ENCODE measurements at regions not wholly inside any gene's neighbourhood (a gene's known extent, or its start where the extent isn't known, plus 50 kb on each side); places are given as distances from the start of the nearest gene placed in this dataset.

- no peak overlapping the region for H4K8ac ChIP-seq (ENCODE audit: low read depth, low read length)
- no peak overlapping the region for H3K23ac ChIP-seq (ENCODE audit: low read depth, low read length, poor library complexity)
- H3K79me1 ChIP-seq (ENCODE audit: low read depth, low read length), result no peaks in the 10 kb centered on the region
- H4K91ac ChIP-seq (ENCODE audit: low read depth, low read length, poor library complexity), result no peak overlapping the region
- H3K14ac ChIP-seq (ENCODE audit: low read length), result no peak overlapping the region
- H3K4me2 ChIP-seq (ENCODE audit: insufficient read depth, low read length, poor library complexity, severe bottlenecking), result no peak overlapping the region
- DNase-seq (ENCODE audit: low spot score), result no peak
- no peaks in the 10 kb centered on the region for H3K4me1 ChIP-seq (ENCODE audit: control insufficient read depth in 2 of 2, insufficient read depth in 1 of 2, low read depth in 1 of 2, low read length in 2 of 2)
- H3K4me3 ChIP-seq (ENCODE audit: low read length in 2 of 2), result no peak overlapping the region
- H3K9me3 ChIP-seq (replicated peaks in 1 of 2; ENCODE audit: control insufficient read depth in 2 of 2, insufficient read depth in 1 of 2, low read depth in 1 of 2, low read length in 2 of 2), result no peaks in the 10 kb centered on the region
- H3K18ac ChIP-seq (ENCODE audit: low read length), result no peak overlapping the region
- H2AFZ ChIP-seq (ENCODE audit: low read length), result no peak overlapping the region
- no peak overlapping the region for H2BK12ac ChIP-seq (ENCODE audit: low read length)
- no CpG with 5 or more reads among the region's 1 CpG for WGBS, 2 donors (ENCODE audit: extremely low coverage in 2 of 2, insufficient read length in 2 of 2, insufficient replicate concordance in 1 of 2)
- no peaks in the 10 kb centered on the region for H3K27me3 ChIP-seq (ENCODE audit: control insufficient read depth in 3 of 3, insufficient read depth in 3 of 3, low read depth in 1 of 3, low read length in 3 of 3)
- H2BK120ac ChIP-seq (ENCODE audit: low read depth, low read length), result no peak overlapping the region
- no peak overlapping the region for H2BK5ac ChIP-seq (ENCODE audit: low read length)
- no peak overlapping the region for H2AK5ac ChIP-seq (ENCODE audit: low read depth, low read length)
- H3K9ac ChIP-seq (ENCODE audit: low read depth, low read length, poor library complexity), result no peak overlapping the region
- H3K4ac ChIP-seq (ENCODE audit: low read length), result no peak overlapping the region
- H2BK15ac ChIP-seq (ENCODE audit: low read length), result no peak overlapping the region
- H3K36me3 ChIP-seq (replicated peaks in 1 of 2; ENCODE audit: control insufficient read depth in 2 of 2, insufficient read depth in 2 of 2, low read length in 2 of 2), result no peaks in the 10 kb centered on the region
- H3K27ac ChIP-seq (replicated peaks; ENCODE audit: low read length), result no peak overlapping the region
Measured at GRCh38 chr18:39371996-39372395, 1806.4 kb upstream of the CELF4 start.

GRCh38 chr18:39366656-39367055, 1801.1 kb upstream of the CELF4 start:
- H4K8ac ChIP-seq (ENCODE audit: low read depth, low read length), result no peak overlapping the region
- H3K79me1 ChIP-seq (ENCODE audit: low read depth, low read length), result no peaks in the 10 kb centered on the region
- no peaks in the 10 kb centered on the region for H3K9me3 ChIP-seq (replicated peaks in 1 of 2; ENCODE audit: control insufficient read depth in 2 of 2, insufficient read depth in 1 of 2, low read depth in 1 of 2, low read length in 2 of 2)
- no peak overlapping the region for H3K9ac ChIP-seq (ENCODE audit: low read depth, low read length, poor library complexity)
- H2BK15ac ChIP-seq (ENCODE audit: low read length), result no peak overlapping the region
- no peak overlapping the region for H3K14ac ChIP-seq (ENCODE audit: low read length)
- no peak for DNase-seq (ENCODE audit: low spot score)
- H3K4me1 ChIP-seq (ENCODE audit: control insufficient read depth in 2 of 2, insufficient read depth in 1 of 2, low read depth in 1 of 2, low read length in 2 of 2), result no peaks in the 10 kb centered on the region
- no peak overlapping the region for H2BK5ac ChIP-seq (ENCODE audit: low read length)
- no peak overlapping the region for H2AFZ ChIP-seq (ENCODE audit: low read length)
- no peak overlapping the region for H3K27ac ChIP-seq (replicated peaks; ENCODE audit: low read length)
- H2BK120ac ChIP-seq (ENCODE audit: low read depth, low read length), result no peak overlapping the region
- no peak overlapping the region for H3K18ac ChIP-seq (ENCODE audit: low read length)
- H3K4me3 ChIP-seq (ENCODE audit: low read length in 2 of 2), result no peak overlapping the region
- H3K23ac ChIP-seq (ENCODE audit: low read depth, low read length, poor library complexity), result no peak overlapping the region
- no peak overlapping the region for H3K4ac ChIP-seq (ENCODE audit: low read length)
- no peaks in the 10 kb centered on the region for H3K27me3 ChIP-seq (ENCODE audit: control insufficient read depth in 3 of 3, insufficient read depth in 3 of 3, low read depth in 1 of 3, low read length in 3 of 3)
- H2BK12ac ChIP-seq (ENCODE audit: low read length), result no peak overlapping the region
- WGBS, 2 donors (ENCODE audit: extremely low coverage in 2 of 2, insufficient read length in 2 of 2, insufficient replicate concordance in 1 of 2), result no CpG with 5 or more reads among the region's 1 CpG
- no peak overlapping the region for H3K4me2 ChIP-seq (ENCODE audit: insufficient read depth, low read length, poor library complexity, severe bottlenecking)
- no peak overlapping the region for H2AK5ac ChIP-seq (ENCODE audit: low read depth, low read length)
- H4K91ac ChIP-seq (ENCODE audit: low read depth, low read length, poor library complexity), result no peak overlapping the region
- H3K36me3 ChIP-seq (replicated peaks in 1 of 2; ENCODE audit: control insufficient read depth in 2 of 2, insufficient read depth in 2 of 2, low read length in 2 of 2), result no peaks in the 10 kb centered on the region

GRCh38 chr18:39365836-39366485, 1800.4 kb upstream of the CELF4 start:
- Histone ChIP-seq H2AFZ (ENCODE audit: low read length) (peak overlapping the region; percentile 59), H3K79me1 (ENCODE audit: low read depth, low read length) (no peaks in the 10 kb centered on the region), H3K14ac (ENCODE audit: low read length) (no peak overlapping the region), H2AK5ac (ENCODE audit: low read depth, low read length) (no peak overlapping the region), H3K4ac (ENCODE audit: low read length) (no peak overlapping the region), H3K23ac (ENCODE audit: low read depth, low read length, poor library complexity) (no peak overlapping the region), H3K4me3 (ENCODE audit: low read length in 2 of 2) (no peak overlapping the region), H3K4me1 (ENCODE audit: control insufficient read depth in 2 of 2, insufficient read depth in 1 of 2, low read depth in 1 of 2, low read length in 2 of 2) (no peaks in the 10 kb centered on the region), H2BK15ac (ENCODE audit: low read length) (no peak overlapping the region), H3K27ac (replicated peaks; ENCODE audit: low read length) (no peak overlapping the region), H3K18ac (ENCODE audit: low read length) (no peak overlapping the region), H3K4me2 (ENCODE audit: insufficient read depth, low read length, poor library complexity, severe bottlenecking) (no peak overlapping the region), H2BK5ac (ENCODE audit: low read length) (no peak overlapping the region), H3K36me3 (replicated peaks in 1 of 2; ENCODE audit: control insufficient read depth in 2 of 2, insufficient read depth in 2 of 2, low read length in 2 of 2) (no peaks in the 10 kb centered on the region), H2BK12ac (ENCODE audit: low read length) (no peak overlapping the region), H4K91ac (ENCODE audit: low read depth, low read length, poor library complexity) (no peak overlapping the region), H3K27me3 (ENCODE audit: control insufficient read depth in 3 of 3, insufficient read depth in 3 of 3, low read depth in 1 of 3, low read length in 3 of 3) (no peaks in the 10 kb centered on the region), H4K8ac (ENCODE audit: low read depth, low read length) (no peak overlapping the region), H3K9me3 (replicated peaks in 1 of 2; ENCODE audit: control insufficient read depth in 2 of 2, insufficient read depth in 1 of 2, low read depth in 1 of 2, low read length in 2 of 2) (no peaks in the 10 kb centered on the region), H2BK120ac (ENCODE audit: low read depth, low read length) (no peak overlapping the region), H3K9ac (ENCODE audit: low read depth, low read length, poor library complexity) (no peak overlapping the region)
- no CpG with 5 or more reads among the region's 3 CpGs for WGBS, 2 donors (ENCODE audit: extremely low coverage in 2 of 2, insufficient read length in 2 of 2, insufficient replicate concordance in 1 of 2)
- no peak for DNase-seq (ENCODE audit: low spot score)

- Histone ChIP-seq H2BK120ac (ENCODE audit: low read depth, low read length) (no peak overlapping the region), H3K4ac (ENCODE audit: low read length) (no peak overlapping the region), H3K9ac (ENCODE audit: low read depth, low read length, poor library complexity) (no peak overlapping the region), H3K36me3 (replicated peaks in 1 of 2; ENCODE audit: control insufficient read depth in 2 of 2, insufficient read depth in 2 of 2, low read length in 2 of 2) (no peaks in the 10 kb centered on the region), H3K14ac (ENCODE audit: low read length) (no peak overlapping the region), H3K4me1 (ENCODE audit: control insufficient read depth in 2 of 2, insufficient read depth in 1 of 2, low read depth in 1 of 2, low read length in 2 of 2) (peaks cover 5% of the 10 kb centered on the region in 2 donors), H3K27me3 (ENCODE audit: control insufficient read depth in 3 of 3, insufficient read depth in 3 of 3, low read depth in 1 of 3, low read length in 3 of 3) (no peaks in the 10 kb centered on the region), H3K4me2 (ENCODE audit: insufficient read depth, low read length, poor library complexity, severe bottlenecking) (no peak overlapping the region), H3K18ac (ENCODE audit: low read length) (no peak overlapping the region), H2AFZ (ENCODE audit: low read length) (peak overlapping the region; percentile 83), H2BK15ac (ENCODE audit: low read length) (no peak overlapping the region), H3K9me3 (replicated peaks in 1 of 2; ENCODE audit: control insufficient read depth in 2 of 2, insufficient read depth in 1 of 2, low read depth in 1 of 2, low read length in 2 of 2) (no peaks in the 10 kb centered on the region), H4K8ac (ENCODE audit: low read depth, low read length) (no peak overlapping the region), H2AK5ac (ENCODE audit: low read depth, low read length) (no peak overlapping the region), H3K4me3 (ENCODE audit: low read length in 2 of 2) (no peak overlapping the region), H3K27ac (replicated peaks; ENCODE audit: low read length) (peak overlapping the region; percentile 13), H3K23ac (ENCODE audit: low read depth, low read length, poor library complexity) (no peak overlapping the region), H3K79me1 (ENCODE audit: low read depth, low read length) (no peaks in the 10 kb centered on the region), H2BK5ac (ENCODE audit: low read length) (no peak overlapping the region), H4K91ac (ENCODE audit: low read depth, low read length, poor library complexity) (no peak overlapping the region), H2BK12ac (ENCODE audit: low read length) (no peak overlapping the region)
- no peak for DNase-seq (ENCODE audit: low spot score)
- no CpG with 5 or more reads among the region's 2 CpGs for WGBS, 2 donors (ENCODE audit: extremely low coverage in 2 of 2, insufficient read length in 2 of 2, insufficient replicate concordance in 1 of 2)
Measured at GRCh38 chr18:39360072-39360471, 1794.5 kb upstream of the CELF4 start.

All from neuronal stem cell (in vitro differentiated cells).